ENCODE measurements at regions not wholly inside any gene's neighbourhood (a gene's known extent, or its start where the extent isn't known, plus 50 kb on each side); places are given as distances from the start of the nearest gene placed in this dataset.

DNA sequence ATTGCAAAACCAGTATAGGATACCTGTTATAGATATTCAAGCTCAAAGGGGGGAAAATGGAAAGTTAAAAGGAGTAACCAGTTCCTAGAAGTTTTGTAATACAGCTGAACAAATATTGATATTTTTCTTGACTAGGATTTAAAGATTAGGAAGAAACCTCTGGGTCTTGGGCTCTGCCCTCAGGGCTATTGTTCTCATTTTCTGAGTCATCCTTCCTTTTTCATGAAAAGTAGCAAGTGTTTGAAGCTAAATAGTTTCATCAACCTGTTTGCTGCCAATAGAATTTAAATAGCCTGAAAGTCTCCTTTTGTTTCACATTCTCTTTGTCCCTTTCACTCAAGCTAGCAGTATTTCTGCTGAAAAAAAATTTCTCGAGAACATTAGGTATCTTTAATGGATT lies 1061.1 kb upstream of the GHITM start:
- TF ChIP-seq, protein P1, sequence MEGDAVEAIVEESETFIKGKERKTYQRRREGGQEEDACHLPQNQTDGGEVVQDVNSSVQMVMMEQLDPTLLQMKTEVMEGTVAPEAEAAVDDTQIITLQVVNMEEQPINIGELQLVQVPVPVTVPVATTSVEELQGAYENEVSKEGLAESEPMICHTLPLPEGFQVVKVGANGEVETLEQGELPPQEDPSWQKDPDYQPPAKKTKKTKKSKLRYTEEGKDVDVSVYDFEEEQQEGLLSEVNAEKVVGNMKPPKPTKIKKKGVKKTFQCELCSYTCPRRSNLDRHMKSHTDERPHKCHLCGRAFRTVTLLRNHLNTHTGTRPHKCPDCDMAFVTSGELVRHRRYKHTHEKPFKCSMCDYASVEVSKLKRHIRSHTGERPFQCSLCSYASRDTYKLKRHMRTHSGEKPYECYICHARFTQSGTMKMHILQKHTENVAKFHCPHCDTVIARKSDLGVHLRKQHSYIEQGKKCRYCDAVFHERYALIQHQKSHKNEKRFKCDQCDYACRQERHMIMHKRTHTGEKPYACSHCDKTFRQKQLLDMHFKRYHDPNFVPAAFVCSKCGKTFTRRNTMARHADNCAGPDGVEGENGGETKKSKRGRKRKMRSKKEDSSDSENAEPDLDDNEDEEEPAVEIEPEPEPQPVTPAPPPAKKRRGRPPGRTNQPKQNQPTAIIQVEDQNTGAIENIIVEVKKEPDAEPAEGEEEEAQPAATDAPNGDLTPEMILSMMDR (IDR thresholded peaks at IDR 0.05), result no peak
- TF ChIP-seq ZFX (IDR thresholded peaks at IDR 0.05; ENCODE audit: borderline replicate concordance), result no peak
